ENCODE measurements at regions not wholly inside any gene's neighbourhood (a gene's known extent, or its start where the extent isn't known, plus 50 kb on each side); places are given as distances from the start of the nearest gene placed in this dataset.
"Not testable (repeated sequence)": the region's sequence is repeated elsewhere in the genome, so short reads cannot be mapped to it uniquely, and the experiment has no call there.

GRCh38 chr11:67940440-67940839, 63.5 kb downstream of the UNC93B1 start:
- H3K9me3 ChIP-seq (ENCODE audit: control insufficient read depth, insufficient read depth, low read depth, low read length); CTCF ChIA-PET; ATAC-seq; H3K27ac ChIP-seq (ENCODE audit: low read length); intact Hi-C loops (cut with micrococcal nuclease; ENCODE audit: unreplicated experiment); DNase-seq (ENCODE audit: low read depth, low spot score); H3K27me3 ChIP-seq (ENCODE audit: control insufficient read depth, insufficient read depth, low read length); in situ Hi-C loops (cut with HindIII; ENCODE audit: low pct_unique_long_range_greater_than_20kb, low sequenced_read_pairs); H3K4me1 ChIP-seq (ENCODE audit: control insufficient read depth, insufficient read depth, low read length); BruUV-seq (replicated peaks); H3K36me3 ChIP-seq (ENCODE audit: control insufficient read depth, insufficient read depth, low read length); H3K4me3 ChIP-seq (ENCODE audit: low read depth in 2 of 2, low read length in 2 of 2); POLR2A ChIA-PET: not testable (repeated sequence)

- ATAC-seq; H3K27ac ChIP-seq (ENCODE audit: low read length); H3K36me3 ChIP-seq (ENCODE audit: control insufficient read depth, insufficient read depth, low read length); CTCF ChIA-PET; POLR2A ChIA-PET; DNase-seq (ENCODE audit: low read depth, low spot score); H3K4me3 ChIP-seq (ENCODE audit: low read depth in 2 of 2, low read length in 2 of 2); in situ Hi-C loops (cut with HindIII; ENCODE audit: low pct_unique_long_range_greater_than_20kb, low sequenced_read_pairs); intact Hi-C loops (cut with micrococcal nuclease; ENCODE audit: unreplicated experiment); H3K4me1 ChIP-seq (ENCODE audit: control insufficient read depth, insufficient read depth, low read length); BruUV-seq (replicated peaks); H3K9me3 ChIP-seq (ENCODE audit: control insufficient read depth, insufficient read depth, low read depth, low read length); H3K27me3 ChIP-seq (ENCODE audit: control insufficient read depth, insufficient read depth, low read length): not testable (repeated sequence)
- TF ChIP-seq, protein P1, sequence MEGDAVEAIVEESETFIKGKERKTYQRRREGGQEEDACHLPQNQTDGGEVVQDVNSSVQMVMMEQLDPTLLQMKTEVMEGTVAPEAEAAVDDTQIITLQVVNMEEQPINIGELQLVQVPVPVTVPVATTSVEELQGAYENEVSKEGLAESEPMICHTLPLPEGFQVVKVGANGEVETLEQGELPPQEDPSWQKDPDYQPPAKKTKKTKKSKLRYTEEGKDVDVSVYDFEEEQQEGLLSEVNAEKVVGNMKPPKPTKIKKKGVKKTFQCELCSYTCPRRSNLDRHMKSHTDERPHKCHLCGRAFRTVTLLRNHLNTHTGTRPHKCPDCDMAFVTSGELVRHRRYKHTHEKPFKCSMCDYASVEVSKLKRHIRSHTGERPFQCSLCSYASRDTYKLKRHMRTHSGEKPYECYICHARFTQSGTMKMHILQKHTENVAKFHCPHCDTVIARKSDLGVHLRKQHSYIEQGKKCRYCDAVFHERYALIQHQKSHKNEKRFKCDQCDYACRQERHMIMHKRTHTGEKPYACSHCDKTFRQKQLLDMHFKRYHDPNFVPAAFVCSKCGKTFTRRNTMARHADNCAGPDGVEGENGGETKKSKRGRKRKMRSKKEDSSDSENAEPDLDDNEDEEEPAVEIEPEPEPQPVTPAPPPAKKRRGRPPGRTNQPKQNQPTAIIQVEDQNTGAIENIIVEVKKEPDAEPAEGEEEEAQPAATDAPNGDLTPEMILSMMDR (IDR thresholded peaks at IDR 0.05) = peak; percentile 64
Observed at GRCh38 chr11:67938964-67939363, 64.9 kb downstream of the UNC93B1 start.

- CTCF ChIA-PET; POLR2A ChIA-PET; H3K4me1 ChIP-seq (ENCODE audit: control insufficient read depth, insufficient read depth, low read length); intact Hi-C loops (cut with micrococcal nuclease; ENCODE audit: unreplicated experiment); ATAC-seq; H3K36me3 ChIP-seq (ENCODE audit: control insufficient read depth, insufficient read depth, low read length); H3K27ac ChIP-seq (ENCODE audit: low read length); DNase-seq (ENCODE audit: low read depth, low spot score); H3K9me3 ChIP-seq (ENCODE audit: control insufficient read depth, insufficient read depth, low read depth, low read length); H3K4me3 ChIP-seq (ENCODE audit: low read depth in 2 of 2, low read length in 2 of 2); H3K27me3 ChIP-seq (ENCODE audit: control insufficient read depth, insufficient read depth, low read length); in situ Hi-C loops (cut with HindIII; ENCODE audit: low pct_unique_long_range_greater_than_20kb, low sequenced_read_pairs); BruUV-seq (replicated peaks): not testable (repeated sequence)
Observed at GRCh38 chr11:67938371-67938770, 65.5 kb downstream of the UNC93B1 start.

DNA sequence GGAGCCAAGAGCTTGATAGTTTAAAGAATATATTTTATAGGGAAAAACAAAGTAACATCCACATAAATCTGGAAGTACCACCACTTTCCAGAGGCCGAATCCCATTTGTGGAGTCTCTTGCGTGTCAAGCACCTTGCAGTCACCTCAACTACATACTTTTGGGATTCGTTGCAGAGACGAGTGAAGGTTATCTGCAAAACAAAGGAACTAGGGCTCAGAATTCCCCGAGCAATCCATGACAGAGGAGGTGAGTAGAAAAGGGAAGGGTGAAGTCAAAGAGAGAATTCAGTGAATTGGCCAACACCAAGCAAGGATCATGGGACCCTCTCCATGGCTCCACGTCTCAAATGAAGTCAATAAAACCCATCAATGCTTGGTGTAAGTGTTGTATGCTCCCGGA, 80.3 kb downstream of the UNC93B1 start:
- H3K27ac ChIP-seq (ENCODE audit: low read length); H3K4me3 ChIP-seq (ENCODE audit: low read depth in 2 of 2, low read length in 2 of 2); H3K27me3 ChIP-seq (ENCODE audit: control insufficient read depth, insufficient read depth, low read length); H3K4me1 ChIP-seq (ENCODE audit: control insufficient read depth, insufficient read depth, low read length); H3K36me3 ChIP-seq (ENCODE audit: control insufficient read depth, insufficient read depth, low read length); ATAC-seq; intact Hi-C loops (cut with micrococcal nuclease; ENCODE audit: unreplicated experiment); DNase-seq (ENCODE audit: low read depth, low spot score); POLR2A ChIA-PET; in situ Hi-C loops (cut with HindIII; ENCODE audit: low pct_unique_long_range_greater_than_20kb, low sequenced_read_pairs); H3K9me3 ChIP-seq (ENCODE audit: control insufficient read depth, insufficient read depth, low read depth, low read length); CTCF ChIA-PET; BruUV-seq (replicated peaks): not testable (repeated sequence)

- not testable (repeated sequence) for BruUV-seq (replicated peaks); H3K36me3 ChIP-seq (ENCODE audit: control insufficient read depth, insufficient read depth, low read length)
Observed at GRCh38 chr11:67920546-67920945, 83.4 kb downstream of the UNC93B1 start.

DNA sequence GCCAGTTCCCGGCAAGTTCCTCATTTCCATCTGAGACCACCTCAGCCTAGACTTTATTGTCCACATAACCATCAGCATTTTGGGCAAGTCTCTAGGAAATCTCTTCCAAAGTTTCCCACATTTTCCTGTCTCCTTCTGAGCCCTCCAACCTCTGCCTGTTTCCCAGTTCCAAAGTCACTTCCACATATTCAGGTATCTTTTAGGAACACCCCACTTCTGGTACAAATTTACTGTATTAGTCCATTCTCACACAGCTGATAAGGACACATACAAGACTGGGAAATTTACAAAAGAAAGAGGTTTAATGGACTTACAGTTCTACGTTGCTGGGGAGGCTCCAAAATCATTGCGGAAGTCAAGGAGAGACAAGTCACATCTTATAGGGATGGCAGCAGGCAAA, 91.7 kb downstream of the UNC93B1 start:
- BruUV-seq (replicated peaks); POLR2A ChIA-PET: not testable (repeated sequence)

More at GRCh38 chr11:67920546-67920945, 83.4 kb downstream of the UNC93B1 start:
- intact Hi-C loops (cut with micrococcal nuclease; ENCODE audit: unreplicated experiment); in situ Hi-C loops (cut with HindIII; ENCODE audit: low pct_unique_long_range_greater_than_20kb, low sequenced_read_pairs); H3K9me3 ChIP-seq (ENCODE audit: control insufficient read depth, insufficient read depth, low read depth, low read length); DNase-seq (ENCODE audit: low read depth, low spot score); CTCF ChIA-PET; H3K4me3 ChIP-seq (ENCODE audit: low read depth in 2 of 2, low read length in 2 of 2); H3K27ac ChIP-seq (ENCODE audit: low read length); POLR2A ChIA-PET; H3K4me1 ChIP-seq (ENCODE audit: control insufficient read depth, insufficient read depth, low read length); H3K27me3 ChIP-seq (ENCODE audit: control insufficient read depth, insufficient read depth, low read length); ATAC-seq: not testable (repeated sequence)

More for the DNA sequence above, 91.7 kb downstream of the UNC93B1 start:
- in situ Hi-C loops (cut with HindIII; ENCODE audit: low pct_unique_long_range_greater_than_20kb, low sequenced_read_pairs); H3K9me3 ChIP-seq (ENCODE audit: control insufficient read depth, insufficient read depth, low read depth, low read length); H3K36me3 ChIP-seq (ENCODE audit: control insufficient read depth, insufficient read depth, low read length); H3K27me3 ChIP-seq (ENCODE audit: control insufficient read depth, insufficient read depth, low read length); ATAC-seq; CTCF ChIA-PET; H3K4me1 ChIP-seq (ENCODE audit: control insufficient read depth, insufficient read depth, low read length); DNase-seq (ENCODE audit: low read depth, low spot score); H3K4me3 ChIP-seq (ENCODE audit: low read depth in 2 of 2, low read length in 2 of 2); H3K27ac ChIP-seq (ENCODE audit: low read length); intact Hi-C loops (cut with micrococcal nuclease; ENCODE audit: unreplicated experiment): not testable (repeated sequence)

Data from Panc1 (cell line).